HK-2 (cell line): ENCODE measurements at regions not wholly inside any gene's neighbourhood (a gene's known extent, or its start where the extent isn't known, plus 50 kb on each side); places are given as distances from the start of the nearest gene placed in this dataset.

ENCODE experiments used
- DNase-seq: peaks from one replicate; pipeline ENCODE4 v3.0.0-alpha.2; 2018; ENCODE audit not compliant: unreplicated experiment

DNA sequence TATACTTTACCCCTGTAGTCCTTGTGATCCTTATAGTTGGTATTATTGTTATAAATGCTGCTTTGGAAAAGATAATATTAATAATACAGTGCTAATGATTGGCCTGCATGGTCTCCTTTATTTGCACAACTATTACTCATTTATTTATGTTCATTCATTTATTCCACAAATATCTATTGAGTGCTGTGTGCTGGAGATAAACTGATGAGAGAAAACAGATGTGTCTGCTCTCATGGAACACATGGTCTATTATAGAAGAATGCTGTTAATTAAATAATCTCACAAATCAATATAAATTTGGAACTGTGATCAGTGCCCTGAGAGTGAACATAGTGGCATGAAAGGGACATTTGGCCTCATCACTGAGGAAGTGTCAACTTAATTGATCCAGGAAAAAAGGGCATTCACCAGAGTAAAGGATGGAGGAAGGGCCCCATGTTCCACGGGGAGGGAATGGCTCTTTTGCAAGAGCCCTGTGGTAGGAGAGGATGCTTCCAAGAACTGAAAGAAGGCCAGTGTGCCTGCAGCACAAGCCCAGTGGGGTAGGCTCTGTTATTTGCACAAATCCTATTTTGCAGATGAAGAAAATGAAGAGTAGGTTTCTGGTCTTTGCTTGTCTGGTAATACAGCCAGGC is 91.5 kb upstream of the STK39 start:
- DNase-seq: no peak

DNA sequence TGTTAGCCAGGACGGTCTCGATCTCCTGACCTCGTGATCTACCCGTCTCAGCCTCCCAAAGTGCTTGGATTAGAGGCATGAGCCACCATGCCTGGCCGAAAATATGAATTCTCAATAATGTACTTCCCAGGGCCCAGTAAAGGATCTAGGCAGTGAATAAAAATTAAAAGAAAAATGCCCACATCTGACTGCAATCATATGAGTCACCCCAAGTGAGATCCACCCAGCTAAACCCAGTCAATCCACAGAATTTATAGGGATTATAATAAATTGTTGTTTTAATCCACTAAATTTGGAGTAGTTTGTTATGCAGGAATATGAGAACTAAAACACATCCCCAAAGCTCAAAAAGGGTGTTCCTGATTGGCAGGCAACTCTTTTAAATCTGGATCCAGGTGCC is 93.5 kb upstream of the STK39 start:
- DNase-seq: no peak

DNA sequence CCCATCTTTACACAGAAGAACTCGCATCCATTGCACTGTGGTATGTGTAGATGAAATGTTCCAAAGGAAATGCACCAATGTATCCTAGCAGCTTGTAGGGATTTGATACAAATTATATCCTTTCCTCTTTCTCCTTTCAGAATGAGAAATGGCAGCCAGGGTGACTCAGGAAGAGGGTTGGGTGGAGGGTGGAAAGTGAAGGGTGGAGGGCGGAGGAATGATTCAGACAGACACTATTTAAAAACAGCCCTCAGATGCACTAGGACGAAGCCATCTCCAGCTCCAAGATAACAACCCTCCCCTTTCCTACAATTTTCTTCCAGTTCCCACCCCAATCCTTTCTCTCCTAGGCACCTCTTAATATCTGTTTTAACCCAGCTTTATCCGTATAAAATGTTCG is 96.2 kb upstream of the STK39 start:
- no peak for DNase-seq

DNA sequence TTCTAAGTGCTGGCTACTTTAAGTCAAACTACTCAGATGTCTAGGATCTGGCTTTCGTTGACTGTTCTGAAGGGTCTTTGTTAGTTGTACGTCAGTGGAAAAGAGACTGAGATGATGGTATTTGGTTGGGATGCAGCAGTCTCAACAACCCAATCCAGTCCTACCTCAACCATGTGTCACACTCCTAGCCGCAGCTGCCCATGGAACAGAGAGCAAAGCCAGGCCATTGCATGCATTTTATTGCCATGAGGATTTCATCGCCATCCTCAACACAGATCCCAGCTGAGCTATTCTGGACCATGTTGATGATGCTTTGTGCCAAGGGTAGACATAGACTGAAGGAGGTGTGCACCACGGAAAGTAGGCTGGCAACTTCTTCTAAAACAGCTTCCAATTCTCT is 97.3 kb upstream of the STK39 start:
- no peak for DNase-seq

DNA sequence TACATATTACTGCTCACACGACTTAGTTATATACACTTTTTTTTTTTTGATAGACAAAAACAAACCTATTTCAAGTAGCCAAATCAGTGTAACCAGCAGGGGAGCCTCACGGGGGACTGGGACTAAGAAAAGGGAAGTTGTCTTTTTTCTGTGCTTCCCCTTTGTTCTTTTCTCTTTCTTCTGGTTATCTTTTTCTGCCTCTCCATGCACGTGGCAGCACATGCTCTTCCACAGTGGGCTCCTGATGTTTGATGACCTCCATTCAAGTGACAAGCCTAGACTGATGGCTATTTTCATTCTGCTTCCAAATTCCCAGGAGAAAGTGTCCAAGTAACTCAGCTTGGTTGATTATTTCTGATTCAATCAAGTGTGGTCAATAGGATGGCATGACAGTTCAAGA is 98.2 kb upstream of the STK39 start:
- no peak for DNase-seq

DNA sequence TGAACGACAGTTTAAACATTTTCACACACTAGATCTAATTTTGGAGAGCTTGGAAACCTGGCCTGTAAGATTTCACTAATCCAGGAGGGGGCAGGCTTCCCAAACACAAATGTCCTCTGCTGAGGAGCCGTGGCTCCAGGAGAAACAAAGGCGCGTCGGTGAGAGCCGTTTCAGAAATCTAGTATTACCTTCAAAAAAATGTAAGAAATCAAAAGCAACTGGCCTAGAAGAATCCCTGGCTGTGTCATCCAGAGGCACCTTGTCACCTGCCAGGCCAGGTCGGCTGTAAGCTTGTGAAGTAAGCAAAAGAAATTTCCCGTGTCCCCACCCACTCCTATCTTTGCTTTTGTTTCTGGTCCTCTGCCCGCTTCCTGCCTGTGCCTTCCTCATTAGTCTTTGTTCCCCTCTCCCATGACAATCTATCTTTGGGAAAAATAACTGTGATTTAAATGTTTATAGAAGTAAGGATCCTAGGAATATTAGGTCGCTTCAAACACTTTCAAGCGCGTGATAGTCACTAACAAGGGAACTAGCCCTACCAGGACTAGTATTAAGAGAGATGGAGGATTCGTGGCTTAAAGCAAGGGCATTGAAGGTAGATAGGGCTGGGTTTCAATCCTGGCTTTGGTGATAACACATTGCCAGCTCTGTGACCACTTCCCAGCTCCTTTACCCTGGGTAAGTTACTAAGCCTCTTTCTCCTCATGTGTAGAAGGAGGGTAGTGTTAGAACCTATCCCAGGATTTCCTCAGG is 99.5 kb upstream of the STK39 start:
- peak; percentile 58 for DNase-seq

DNA sequence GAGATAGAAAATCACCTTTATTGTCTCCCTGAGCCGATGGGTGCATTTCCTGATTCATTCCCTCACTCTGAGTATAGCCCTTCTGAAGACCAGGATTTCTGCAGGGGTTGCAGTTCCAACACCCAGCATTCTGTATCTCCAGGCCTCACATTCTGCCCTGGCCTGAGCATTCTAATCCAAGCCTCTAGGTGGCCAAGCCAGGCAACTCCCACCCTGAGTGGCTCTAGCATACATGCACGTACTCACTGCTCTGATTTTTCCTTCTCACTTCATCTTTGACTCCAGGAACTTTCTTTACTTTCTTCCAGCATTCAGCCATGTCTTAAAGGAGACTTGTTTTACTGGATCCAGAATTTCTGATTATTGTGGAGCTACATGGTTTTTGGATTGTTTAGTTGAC is 100.7 kb upstream of the STK39 start:
- DNase-seq: peak; percentile 18

DNA sequence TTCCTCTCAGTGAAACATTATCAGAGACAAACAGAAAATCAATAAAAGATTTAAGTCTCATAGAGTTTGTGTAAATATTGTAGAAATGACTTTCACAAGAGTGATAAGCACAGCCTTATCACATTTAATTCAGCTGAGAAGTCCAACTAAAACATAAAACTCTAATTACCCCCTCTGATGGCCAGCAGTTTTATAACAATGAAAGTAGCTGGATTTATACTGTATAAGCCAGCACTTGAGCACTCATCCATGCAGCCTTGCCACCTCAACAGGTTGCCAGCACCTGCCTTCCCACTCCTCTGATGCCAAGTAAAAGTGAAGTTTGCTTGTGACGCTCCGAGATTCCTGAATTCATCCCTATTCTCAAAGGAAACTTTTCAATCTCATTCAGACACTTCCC is 103.0 kb upstream of the STK39 start:
- DNase-seq: no peak

DNA sequence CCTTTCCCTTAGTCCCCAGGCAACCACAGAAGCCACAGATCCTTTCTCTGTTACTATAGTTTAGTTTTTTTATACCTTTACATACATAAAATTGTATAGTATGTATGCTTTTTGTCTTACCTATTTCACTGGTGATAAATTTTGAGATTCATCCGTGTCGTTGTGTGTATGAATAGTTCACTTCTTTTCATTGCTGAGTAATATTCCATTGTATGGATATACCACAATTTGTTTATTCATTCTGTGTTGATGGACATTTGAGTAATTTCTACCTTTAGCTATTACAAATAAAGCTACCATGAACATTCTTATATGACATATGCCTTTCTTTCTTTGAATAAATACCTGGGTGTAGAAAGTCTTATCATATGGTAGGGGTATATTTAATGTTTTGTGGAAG is 102.8 kb upstream of the CERS6 start:
- DNase-seq: no peak

DNA sequence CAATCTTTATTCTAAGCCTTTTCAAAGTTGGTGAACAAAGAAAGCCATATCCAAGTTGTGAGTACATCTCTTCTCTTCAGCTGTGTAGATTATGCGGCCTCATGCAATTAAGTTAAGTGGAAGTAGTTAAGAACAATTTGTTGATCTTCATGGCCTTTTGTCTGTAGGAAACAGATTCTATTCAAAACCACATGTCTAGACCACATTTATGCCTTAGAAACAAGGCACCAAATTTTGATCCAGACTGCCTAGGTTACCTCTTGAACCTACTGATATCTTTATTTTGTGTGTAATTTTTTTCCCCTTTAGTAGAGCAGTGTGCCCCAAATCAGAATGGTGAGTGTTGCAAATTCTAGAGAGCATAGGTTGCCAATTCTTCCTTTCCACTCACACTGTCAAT is 101.6 kb upstream of the CERS6 start:
- DNase-seq: no peak

DNA sequence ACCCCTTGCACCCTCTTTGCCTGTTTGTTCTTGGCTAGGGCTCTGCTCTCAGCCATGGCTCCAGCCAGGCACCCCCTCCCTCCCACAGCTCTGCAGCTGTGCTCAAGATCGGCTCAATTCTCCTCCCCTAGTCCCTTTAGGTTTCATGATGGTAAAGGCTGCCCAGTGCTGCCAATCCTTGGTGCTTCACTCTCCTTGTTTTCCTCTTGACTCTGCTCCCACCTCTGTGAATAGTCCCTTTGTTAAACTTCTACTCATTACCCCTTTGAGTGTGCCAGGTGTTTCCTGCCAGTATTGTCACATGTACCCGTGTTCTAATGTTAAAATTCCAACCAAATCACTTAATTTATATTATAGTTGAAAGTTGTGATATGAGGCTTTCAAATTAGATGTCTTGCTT is 101.0 kb upstream of the CERS6 start:
- no peak for DNase-seq

DNA sequence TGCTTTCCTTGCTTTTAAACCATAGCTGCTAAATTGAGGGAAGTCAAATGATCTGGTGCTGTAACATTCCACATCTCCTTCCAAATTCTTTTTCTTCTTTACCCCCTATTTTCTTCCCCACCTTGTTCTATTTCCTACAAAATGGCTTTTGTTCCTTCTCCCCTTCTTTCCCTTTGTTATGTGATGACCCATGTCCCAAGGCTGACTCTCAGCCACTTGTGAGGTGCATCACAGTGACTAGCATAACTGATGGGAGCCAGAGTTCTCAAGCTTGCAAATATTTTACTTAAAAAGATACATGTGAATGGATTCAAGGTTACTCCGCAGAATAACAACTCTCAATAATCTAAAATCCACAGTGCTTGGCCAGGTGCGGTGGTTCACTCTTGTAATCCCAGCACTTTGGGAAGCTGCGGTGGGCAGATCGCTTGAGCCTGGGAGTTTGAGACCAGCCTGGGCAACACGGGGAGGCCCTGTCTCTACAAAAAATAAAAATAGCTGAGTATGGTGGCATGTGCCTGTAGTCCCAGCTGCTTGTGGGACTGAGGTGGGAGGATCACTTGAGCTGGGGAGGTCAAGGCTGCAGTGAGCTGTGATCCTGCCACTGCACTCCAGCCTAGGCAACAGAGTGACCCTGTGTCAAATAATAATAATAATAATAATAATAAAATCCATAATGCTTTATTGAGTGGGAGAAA is 100.1 kb upstream of the CERS6 start:
- DNase-seq: no peak

DNA sequence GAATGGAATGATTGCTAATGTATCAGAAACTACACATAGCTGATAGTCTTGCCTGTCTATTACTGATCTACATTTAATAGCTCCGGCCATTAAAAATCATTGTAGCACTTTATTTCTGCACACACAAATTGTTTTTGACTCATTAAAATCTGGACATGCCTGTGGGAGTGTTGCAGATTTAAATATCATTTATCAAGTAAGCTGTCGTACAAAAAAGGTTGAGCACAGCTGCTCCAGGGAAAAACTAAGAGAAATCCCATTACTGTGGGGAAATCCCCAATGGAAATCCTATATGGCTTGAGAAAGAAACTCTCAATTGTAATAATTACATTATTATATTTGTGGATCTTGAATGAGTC is 99.6 kb upstream of the CERS6 start:
- no peak for DNase-seq

DNA sequence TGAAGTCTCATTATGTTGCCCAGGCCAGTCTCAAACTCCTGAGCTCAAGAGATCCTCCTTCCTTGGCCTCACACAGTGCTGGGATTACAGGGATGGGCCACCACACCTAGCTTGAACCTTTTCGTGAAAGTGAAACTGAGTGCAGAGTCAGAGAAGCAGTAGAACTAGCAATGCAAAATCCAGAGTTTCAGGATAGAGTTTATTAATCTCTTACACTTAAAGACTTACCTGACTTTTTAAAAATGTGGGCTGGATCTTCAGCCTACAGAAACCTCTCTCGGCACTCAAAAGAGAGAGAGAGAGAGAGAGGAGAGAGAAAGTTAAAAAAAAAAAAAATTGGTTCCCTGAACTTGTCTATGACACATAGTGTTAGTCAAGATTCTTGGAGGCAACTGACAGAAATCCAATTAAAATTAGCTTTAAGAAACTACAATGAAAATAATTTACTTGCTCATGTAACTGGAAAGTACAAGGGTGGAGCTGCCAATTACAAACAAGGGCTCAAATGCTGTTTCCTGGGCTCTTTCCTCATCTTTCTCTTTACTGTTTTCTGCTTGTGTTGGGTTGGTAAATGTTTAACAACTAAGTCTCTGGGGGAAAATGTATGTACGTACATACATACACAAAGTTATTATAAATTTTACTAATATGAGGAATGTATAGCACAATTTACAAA is 98.1 kb upstream of the CERS6 start:
- DNase-seq: no peak

DNA sequence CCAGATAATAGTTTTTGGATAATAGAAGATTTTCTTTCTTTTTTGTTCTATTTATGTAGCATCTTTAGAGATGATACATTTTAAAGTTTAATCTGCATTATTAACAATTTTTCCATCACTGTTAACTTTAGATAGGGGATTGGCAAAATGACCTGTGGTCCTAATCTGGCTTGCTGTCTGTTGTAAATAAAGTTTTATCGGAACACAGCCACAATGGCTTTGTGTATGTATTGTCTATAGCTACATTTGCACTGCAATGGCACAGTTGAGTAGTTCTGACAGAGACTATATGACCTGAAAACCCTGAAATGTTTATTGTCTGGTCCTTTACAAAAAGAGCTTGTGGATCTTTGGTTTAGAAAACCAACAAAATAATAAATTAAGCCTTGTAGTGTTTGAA is 97.0 kb upstream of the CERS6 start:
- DNase-seq: no peak

DNA sequence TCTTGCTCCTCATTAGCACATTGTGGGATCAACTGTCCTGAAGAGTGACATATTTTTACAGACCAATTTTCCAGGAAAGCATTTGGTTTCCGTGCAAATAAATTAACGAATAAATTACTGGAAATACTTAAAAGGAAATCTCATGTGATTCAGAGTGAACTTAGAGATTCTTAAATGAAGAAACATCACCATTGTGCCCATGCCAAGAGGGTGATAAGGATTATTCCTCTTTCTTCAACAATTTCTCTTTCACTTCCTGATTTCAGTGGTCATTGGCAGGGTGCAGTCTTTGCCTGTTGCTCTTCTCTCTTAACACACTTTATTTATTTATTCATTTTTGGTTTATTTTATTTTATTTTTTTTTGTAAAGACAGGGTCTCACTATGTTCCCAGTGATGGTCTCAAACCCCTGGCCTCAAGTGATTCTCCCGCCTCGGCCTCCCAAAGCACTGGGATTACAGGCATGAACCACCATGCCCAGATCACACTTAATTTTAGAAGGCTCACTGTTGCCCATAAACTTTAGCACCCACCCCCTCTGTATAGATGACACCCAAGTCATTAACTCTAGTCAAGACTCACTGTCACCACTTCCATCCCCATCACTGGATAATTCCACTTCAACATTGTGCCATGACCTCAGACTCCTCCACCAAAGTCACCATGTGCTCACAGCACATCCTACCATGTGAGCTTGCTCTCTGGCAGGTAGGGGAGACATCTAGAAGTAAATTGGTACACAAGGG is 92.6 kb upstream of the CERS6 start:
- no peak for DNase-seq

DNA sequence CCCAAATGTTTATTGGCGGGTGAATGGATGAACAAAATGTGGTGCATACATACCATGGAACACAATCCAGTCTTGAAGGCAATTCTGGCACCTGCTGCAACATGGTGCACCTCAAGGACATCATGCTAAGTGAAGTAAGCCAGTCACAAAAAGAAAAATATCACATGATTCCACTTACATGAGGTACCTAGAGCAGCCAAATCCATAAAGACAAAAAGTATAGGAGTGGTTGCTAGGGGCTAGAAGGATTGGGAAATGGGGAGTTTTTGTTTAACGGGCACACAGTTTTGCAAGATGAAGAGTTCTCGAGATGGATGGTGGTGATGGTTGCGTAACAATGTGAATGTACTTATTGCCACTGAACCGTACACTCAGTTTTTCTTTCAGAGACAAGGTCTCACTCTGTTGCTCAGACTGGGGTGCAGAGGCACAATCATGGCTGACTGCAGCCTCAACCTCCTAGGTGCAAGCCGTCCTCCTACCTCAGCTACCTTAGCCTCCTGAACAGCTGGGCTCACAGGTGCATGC is 90.9 kb upstream of the CERS6 start:
- no peak for DNase-seq

DNA sequence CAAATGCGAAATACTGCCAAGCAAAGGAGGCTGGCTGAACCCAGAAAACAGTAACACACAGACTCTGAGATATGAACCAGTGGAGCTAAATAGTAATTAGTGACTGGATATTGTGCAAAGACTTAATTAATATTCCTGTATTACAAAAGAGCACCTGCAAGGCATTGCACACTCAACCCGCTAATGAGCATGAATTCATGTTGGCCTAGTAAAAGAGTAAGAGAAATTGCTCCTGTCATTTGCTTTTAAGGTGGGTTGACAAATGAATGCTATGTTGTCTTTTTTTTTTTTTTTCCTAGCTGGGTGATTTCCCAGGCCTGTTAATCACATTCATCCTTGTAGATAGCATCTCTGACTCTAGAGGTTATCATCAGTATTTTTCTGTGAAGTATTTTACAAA is 87.0 kb upstream of the CERS6 start:
- DNase-seq: no peak

DNA sequence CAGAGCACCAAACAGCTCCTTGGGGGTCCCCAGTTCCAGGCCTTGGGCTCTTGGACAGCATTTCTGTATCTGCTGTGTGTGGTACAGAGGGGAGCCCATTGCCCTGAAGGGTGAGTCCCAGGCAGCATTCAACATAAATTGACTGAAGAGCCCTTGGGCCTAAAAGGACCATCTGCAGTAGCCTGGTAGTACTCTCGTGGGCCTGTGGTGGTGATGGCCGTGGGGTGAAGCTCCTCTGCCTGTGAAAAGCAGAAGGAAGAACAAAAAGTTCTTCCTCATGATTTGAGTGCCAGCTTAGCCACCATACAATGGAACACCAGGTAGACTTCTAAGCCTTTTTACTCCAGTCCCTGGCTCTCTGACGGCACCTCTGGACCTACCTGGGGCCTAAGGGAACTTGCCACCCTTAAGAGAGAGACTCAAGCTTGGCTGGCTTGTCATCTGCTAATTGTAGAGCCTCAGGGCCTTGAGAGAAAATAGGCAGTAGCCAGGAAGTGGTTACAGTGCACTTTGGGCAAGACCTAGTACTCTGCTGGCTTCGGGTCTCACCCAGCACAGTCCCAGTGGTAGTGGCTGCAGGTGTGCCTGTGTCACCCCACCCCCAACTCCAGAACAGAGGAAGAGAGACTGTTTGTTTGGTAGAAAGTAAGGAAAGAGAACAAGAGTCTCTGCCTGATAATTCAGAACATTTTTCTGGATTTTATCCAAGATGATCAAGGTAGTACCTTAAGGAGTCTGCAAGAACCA is 84.6 kb upstream of the CERS6 start:
- DNase-seq: no peak

DNA sequence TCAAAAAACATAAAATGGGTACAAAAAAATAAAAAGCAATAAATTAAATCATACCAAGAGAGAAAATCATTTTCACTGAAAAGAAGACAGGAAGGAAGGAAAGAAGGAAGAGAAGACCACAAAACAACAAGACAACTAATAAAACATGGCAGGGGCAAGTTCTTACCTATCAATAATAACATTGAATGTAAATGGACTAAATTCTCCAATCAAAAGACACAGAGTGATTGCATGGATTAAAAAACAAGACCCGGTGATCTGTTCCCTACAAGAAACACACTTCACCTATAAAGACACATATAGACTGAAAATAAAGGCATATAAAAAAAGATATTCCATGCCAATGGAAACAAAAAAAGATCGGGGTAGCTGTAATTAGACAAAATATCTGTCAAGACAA is 82.6 kb upstream of the CERS6 start:
- DNase-seq: no peak

DNA sequence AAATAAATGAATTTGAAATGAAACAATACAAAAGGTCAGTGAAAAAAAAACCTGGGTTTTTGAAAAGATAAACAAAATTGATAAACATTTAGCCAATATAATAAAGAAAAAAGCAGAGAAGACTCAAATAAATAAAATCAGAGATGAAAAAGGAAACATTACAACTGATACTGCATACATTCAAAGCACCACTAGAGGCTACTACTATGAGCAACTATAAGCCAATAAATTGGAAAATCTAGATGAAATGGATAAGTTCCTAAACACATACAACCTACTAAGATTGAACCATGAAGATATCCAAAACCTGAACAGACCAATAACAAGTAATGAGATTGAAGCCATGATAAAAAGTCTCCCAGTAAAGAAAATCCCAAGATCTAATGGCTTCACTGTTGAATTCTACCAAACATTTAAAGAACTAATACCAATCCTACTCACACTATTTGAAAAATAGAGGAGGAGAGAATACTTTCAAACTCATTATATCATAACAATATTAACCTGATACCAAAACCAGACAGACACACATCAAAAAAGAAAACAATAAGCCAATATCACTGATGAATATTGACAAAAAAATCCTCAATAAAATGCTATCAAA is 80.8 kb upstream of the CERS6 start:
- no peak for DNase-seq
